ENCODE measurements at regions not wholly inside any gene's neighbourhood (a gene's known extent, or its start where the extent isn't known, plus 50 kb on each side); places are given as distances from the start of the nearest gene placed in this dataset. TPM values are rescaled to one million over a fixed set of nuclear protein-coding genes. Genes with fewer than 3 reads are reported as not detected.
A peak's percentile ranks its signal among the peaks of the same experiment; 100 is the strongest.

DNA sequence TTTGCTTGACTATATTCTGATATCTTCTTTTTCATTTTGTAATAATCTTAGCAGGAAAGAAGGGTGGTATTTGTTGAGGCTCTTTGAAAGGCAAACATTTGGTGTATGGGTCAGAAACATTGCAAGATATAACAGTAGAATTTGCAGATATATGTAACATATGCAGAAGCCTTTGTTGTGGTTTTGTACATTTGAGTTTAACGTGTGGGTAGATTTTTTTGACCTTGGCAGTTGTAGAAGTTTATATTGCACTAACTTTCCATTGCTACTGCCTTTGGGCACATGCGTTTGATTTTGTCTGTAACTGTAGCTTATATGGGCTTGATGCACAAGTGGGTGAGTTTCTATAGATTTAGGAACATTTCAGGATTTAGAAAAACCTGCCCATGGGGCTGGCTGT lies 78.5 kb upstream of the SPRY2 start:
- 100% methylated on average over 1 of the region's 2 CpGs for WGBS (ENCODE audit: insufficient coverage)
- Histone ChIP-seq H3K9me3 (ENCODE audit: control insufficient read depth, insufficient read depth, low read length) (peaks cover 5% of the 10 kb centered on the region), H3K36me3 (ENCODE audit: control insufficient read depth, insufficient read depth, low read length) (no peaks in the 10 kb centered on the region)

DNA sequence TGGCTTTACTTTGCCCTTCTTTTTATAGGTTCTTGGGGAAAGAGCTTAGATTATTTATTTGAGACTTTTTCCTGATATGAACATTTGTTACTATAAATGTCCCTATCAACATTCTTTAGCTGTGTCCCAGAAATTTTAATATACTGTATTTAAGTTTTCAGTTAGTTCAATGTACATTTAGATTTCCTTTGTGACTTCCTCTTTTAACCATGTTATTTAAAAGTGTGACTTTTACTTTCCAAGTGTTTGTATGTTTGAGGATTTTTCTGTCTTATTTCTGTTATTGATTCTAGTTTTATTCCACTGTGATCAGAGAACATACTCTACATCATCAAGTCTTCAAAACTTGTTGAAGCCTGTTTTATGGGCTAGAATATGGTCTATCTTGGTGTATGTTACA lies 72.7 kb upstream of the SPRY2 start:
- Histone ChIP-seq H3K4me1 (ENCODE audit: control insufficient read depth, insufficient read depth, low read length) (no peaks in the 10 kb centered on the region), H3K9me3 (ENCODE audit: control insufficient read depth, insufficient read depth, low read length) (no peaks in the 10 kb centered on the region), H3K4me3 (ENCODE audit: low read depth, low read length) (no peak overlapping the region), H3K27me3 (ENCODE audit: control insufficient read depth, insufficient read depth, low read length) (no peaks in the 10 kb centered on the region), H3K27ac (ENCODE audit: low read depth, low read length) (no peak overlapping the region), H3K36me3 (ENCODE audit: control insufficient read depth, insufficient read depth, low read length) (no peaks in the 10 kb centered on the region)
- DNase-seq (ENCODE audit: low read depth in 4 of 6, low spot score in 6 of 6), result no peak

More for the DNA sequence above, 78.5 kb upstream of the SPRY2 start:
- no peak for DNase-seq (ENCODE audit: low read depth in 4 of 6, low spot score in 6 of 6)
- H3K4me3 ChIP-seq (ENCODE audit: low read depth, low read length), result no peak overlapping the region
- H3K27me3 ChIP-seq (ENCODE audit: control insufficient read depth, insufficient read depth, low read length), result no peaks in the 10 kb centered on the region
- H3K4me1 ChIP-seq (ENCODE audit: control insufficient read depth, insufficient read depth, low read length), result no peaks in the 10 kb centered on the region
- H3K27ac ChIP-seq (ENCODE audit: low read depth, low read length), result no peak overlapping the region

- Histone ChIP-seq H3K27ac (ENCODE audit: low read depth, low read length) (no peak overlapping the region), H3K9me3 (ENCODE audit: control insufficient read depth, insufficient read depth, low read length) (no peaks in the 10 kb centered on the region), H3K27me3 (ENCODE audit: control insufficient read depth, insufficient read depth, low read length) (no peaks in the 10 kb centered on the region), H3K4me1 (ENCODE audit: control insufficient read depth, insufficient read depth, low read length) (no peaks in the 10 kb centered on the region), H3K4me3 (ENCODE audit: low read depth, low read length) (no peak overlapping the region), H3K36me3 (ENCODE audit: control insufficient read depth, insufficient read depth, low read length) (no peaks in the 10 kb centered on the region)
- no peak for DNase-seq (ENCODE audit: low read depth in 4 of 6, low spot score in 6 of 6)
- WGBS (ENCODE audit: insufficient coverage), result 98% methylated on average over 5 of the region's 5 CpGs
Measured at GRCh38 chr13:80408270-80408669, 67.3 kb upstream of the SPRY2 start.

DNA sequence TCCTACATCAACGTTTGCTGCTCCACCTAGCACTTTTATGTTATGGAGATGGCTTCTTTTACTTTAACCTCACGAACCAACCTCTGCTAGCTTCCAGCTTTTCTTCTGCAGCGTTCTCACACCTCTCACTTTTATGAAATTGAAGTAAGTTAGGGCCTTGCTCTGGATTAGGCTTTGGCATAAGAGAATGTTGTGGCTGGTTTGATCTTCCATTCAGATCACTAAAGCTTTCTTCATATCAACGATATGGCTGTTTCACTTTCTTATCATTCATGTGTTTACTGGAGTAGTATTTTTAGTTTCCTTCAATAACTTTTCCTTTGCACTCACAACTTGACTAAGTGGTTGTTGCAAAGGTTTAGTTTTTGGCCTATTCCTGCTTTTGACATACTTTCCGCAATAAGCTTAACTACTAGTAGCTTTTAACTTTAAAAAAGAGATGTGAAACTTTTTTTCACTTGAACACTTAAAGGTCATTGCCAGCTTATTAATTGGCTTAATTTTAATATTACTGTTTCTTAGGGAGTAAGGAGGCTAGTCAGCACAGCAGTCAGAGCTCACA lies 60.0 kb upstream of the SPRY2 start:
- Histone ChIP-seq H3K9me3 (ENCODE audit: control insufficient read depth, insufficient read depth, low read length) (no peaks in the 10 kb centered on the region), H3K4me1 (ENCODE audit: control insufficient read depth, insufficient read depth, low read length) (no peaks in the 10 kb centered on the region), H3K27me3 (ENCODE audit: control insufficient read depth, insufficient read depth, low read length) (no peaks in the 10 kb centered on the region), H3K27ac (ENCODE audit: low read depth, low read length) (no peak overlapping the region), H3K4me3 (ENCODE audit: low read depth, low read length) (no peak overlapping the region), H3K36me3 (ENCODE audit: control insufficient read depth, insufficient read depth, low read length) (no peaks in the 10 kb centered on the region)
- no peak for DNase-seq (ENCODE audit: low read depth in 4 of 6, low spot score in 6 of 6)
- WGBS (ENCODE audit: insufficient coverage), result no CpG with 5 or more reads among the region's 5 CpGs

DNA sequence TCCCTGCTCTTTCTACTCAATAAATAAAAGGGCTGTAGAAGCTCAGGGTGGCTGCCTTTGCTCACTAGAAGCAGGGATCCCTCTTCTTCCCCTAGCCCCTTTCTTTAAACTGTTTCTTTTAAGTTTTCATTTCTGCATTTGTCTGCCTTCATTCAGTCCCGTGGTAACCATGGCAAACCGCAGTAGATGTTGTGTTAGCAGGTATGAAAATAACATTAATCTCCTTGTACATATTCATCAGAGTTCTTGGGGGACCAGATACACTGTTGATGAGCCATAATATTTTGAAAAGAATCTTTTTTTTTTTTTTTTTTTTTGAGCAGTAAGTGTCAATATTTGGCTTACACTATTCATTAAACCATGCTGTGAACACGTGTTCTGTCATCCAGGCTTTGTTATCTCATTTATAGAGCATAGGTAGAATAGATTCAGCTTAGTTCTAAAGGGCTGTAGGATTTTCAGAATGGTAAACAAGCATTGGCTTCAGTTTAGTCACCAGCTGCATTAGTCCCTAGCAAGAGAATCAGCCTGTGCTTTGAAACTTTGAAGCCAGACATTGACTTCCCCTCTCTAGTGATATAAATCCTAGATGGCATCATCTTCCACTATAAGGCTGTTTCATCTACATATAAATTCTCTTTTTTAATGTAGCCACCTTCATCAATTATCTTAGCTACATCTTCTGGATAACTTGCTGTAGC lies 59.4 kb upstream of the SPRY2 start:
- WGBS (ENCODE audit: insufficient coverage), result no CpG with 5 or more reads among the region's 3 CpGs
- Histone ChIP-seq H3K4me1 (ENCODE audit: control insufficient read depth, insufficient read depth, low read length) (no peaks in the 10 kb centered on the region), H3K4me3 (ENCODE audit: low read depth, low read length) (no peak overlapping the region), H3K27ac (ENCODE audit: low read depth, low read length) (no peak overlapping the region), H3K27me3 (ENCODE audit: control insufficient read depth, insufficient read depth, low read length) (no peaks in the 10 kb centered on the region), H3K9me3 (ENCODE audit: control insufficient read depth, insufficient read depth, low read length) (no peaks in the 10 kb centered on the region), H3K36me3 (ENCODE audit: control insufficient read depth, insufficient read depth, low read length) (no peaks in the 10 kb centered on the region)
- no peak for DNase-seq (ENCODE audit: low read depth in 4 of 6, low spot score in 6 of 6)

GRCh38 chr13:80399340-80400163 lies 58.6 kb upstream of the SPRY2 start:
- Histone ChIP-seq H3K27ac (ENCODE audit: low read depth, low read length) (no peak overlapping the region), H3K36me3 (ENCODE audit: control insufficient read depth, insufficient read depth, low read length) (no peaks in the 10 kb centered on the region), H3K9me3 (ENCODE audit: control insufficient read depth, insufficient read depth, low read length) (no peaks in the 10 kb centered on the region), H3K27me3 (ENCODE audit: control insufficient read depth, insufficient read depth, low read length) (no peaks in the 10 kb centered on the region), H3K4me1 (ENCODE audit: control insufficient read depth, insufficient read depth, low read length) (no peaks in the 10 kb centered on the region), H3K4me3 (ENCODE audit: low read depth, low read length) (no peak overlapping the region)
- 77% methylated on average over 9 of the region's 13 CpGs for WGBS (ENCODE audit: insufficient coverage)
- DNase-seq (ENCODE audit: low read depth in 4 of 6, low spot score in 6 of 6), result peak in 1 of 6 donors; percentile 10

Small RNA genes in the stretch of these regions (small RNA-seq; reads per million reads assigned to genes)
- gene HIGD1AP2 (ENCODE audit: low replicate concordance) (not detected), gene RNU6-67P (ENCODE audit: low replicate concordance) (not detected), gene RNU6-77P (ENCODE audit: low replicate concordance) (not detected)
